Astrocyte (in vitro differentiated cells and primary cell): ENCODE measurements at regions not wholly inside any gene's neighbourhood (a gene's known extent, or its start where the extent isn't known, plus 50 kb on each side); places are given as distances from the start of the nearest gene placed in this dataset.

Experiments used
- DNase-seq: peaks from one replicate; pipeline ENCODE4 v3.0.0-alpha.2; 2010; ENCODE audit warnings: low read depth
- FAIRE-seq: peaks from 2 replicates; lab custom pipeline; 2011; peaks lifted over from hg19 to GRCh38; lab: Jason Lieb, UNC
- H2AFZ ChIP-seq: 2 replicates; pipeline ENCODE4 v1.6.0; 2012; ENCODE audit warnings: low read depth, low read length, inconsistent platforms
- H3K27ac ChIP-seq: 2 replicates; pipeline ENCODE4 v1.5.1; 2011; ENCODE audit warnings: low read depth, low read length, inconsistent platforms
- H3K27me3 ChIP-seq: 2 replicates; pipeline ENCODE4 v1.6.0; 2011; ENCODE audit warnings: low read length, inconsistent platforms; ENCODE audit not compliant: insufficient read depth
- H3K36me3 ChIP-seq: 2 replicates; pipeline ENCODE4 v1.5.1; 2011; ENCODE audit warnings: low read length, inconsistent platforms; ENCODE audit not compliant: insufficient read depth
- H3K4me1 ChIP-seq: 2 replicates; pipeline ENCODE4 v1.5.1; 2011; ENCODE audit warnings: low read length, inconsistent platforms; ENCODE audit not compliant: insufficient read depth
- H3K4me2 ChIP-seq: 2 replicates; pipeline ENCODE4 v1.6.0; 2012; ENCODE audit warnings: low read length, inconsistent platforms
- H3K4me3 ChIP-seq: 2 replicates; pipeline ENCODE4 v1.5.1; 2011; ENCODE audit warnings: low read depth, mild to moderate bottlenecking, low read length, inconsistent platforms; ENCODE audit not compliant: insufficient read depth
- H3K79me2 ChIP-seq: 2 replicates; pipeline ENCODE4 v1.6.0; 2012; ENCODE audit warnings: mild to moderate bottlenecking, low read length, inconsistent platforms; ENCODE audit not compliant: insufficient read depth
- H3K9ac ChIP-seq: 2 replicates; pipeline ENCODE4 v1.6.0; 2012; ENCODE audit warnings: mild to moderate bottlenecking, low read length, inconsistent platforms
- H3K9me3 ChIP-seq: 2 replicates; pipeline ENCODE4 v1.5.1; 2012; ENCODE audit warnings: low read depth, mild to moderate bottlenecking, low read length, inconsistent platforms; ENCODE audit not compliant: insufficient read depth
- H4K20me1 ChIP-seq: 2 replicates; pipeline ENCODE4 v1.6.0; 2012; ENCODE audit warnings: low read length, inconsistent platforms; ENCODE audit not compliant: insufficient read depth
- H3K27ac Mint-ChIP-seq: one replicate; pipeline ENCODE4 v1.8.0; 2021; ENCODE audit warnings: mild to moderate bottlenecking, mixed read lengths; ENCODE audit not compliant: unreplicated experiment
- H3K27me3 Mint-ChIP-seq: one replicate; pipeline ENCODE4 v1.8.0; 2021; ENCODE audit warnings: low read depth, mixed read lengths; ENCODE audit not compliant: unreplicated experiment
- H3K36me3 Mint-ChIP-seq: one replicate; pipeline ENCODE4 v1.8.0; 2021; ENCODE audit warnings: low read depth, mixed read lengths; ENCODE audit not compliant: unreplicated experiment
- H3K4me1 Mint-ChIP-seq: one replicate; pipeline ENCODE4 v1.8.0; 2021; ENCODE audit warnings: low read depth, mixed read lengths; ENCODE audit not compliant: unreplicated experiment
- H3K4me3 Mint-ChIP-seq: one replicate; pipeline ENCODE4 v1.8.0; 2021; ENCODE audit warnings: mild to moderate bottlenecking, moderate library complexity, mixed read lengths; ENCODE audit not compliant: unreplicated experiment
- H3K9me3 Mint-ChIP-seq: one replicate; pipeline ENCODE4 v1.8.0; 2021; ENCODE audit warnings: mild to moderate bottlenecking, mixed read lengths; ENCODE audit not compliant: unreplicated experiment
- EZH2 ChIP-seq: IDR thresholded peaks from 2 replicates; pipeline ENCODE4 v1.6.1; 2012; ENCODE audit warnings: mild to moderate bottlenecking, low read length, inconsistent platforms; ENCODE audit not compliant: insufficient read depth
- TF ChIP-seq, protein P1 (sequence below): IDR thresholded peaks from 2 replicates; pipeline ENCODE4 v1.5.1; 2011; ENCODE audit warnings: low read depth, mild to moderate bottlenecking, inconsistent platforms, low read length, moderate library complexity; ENCODE audit not compliant: insufficient read depth

DNA sequence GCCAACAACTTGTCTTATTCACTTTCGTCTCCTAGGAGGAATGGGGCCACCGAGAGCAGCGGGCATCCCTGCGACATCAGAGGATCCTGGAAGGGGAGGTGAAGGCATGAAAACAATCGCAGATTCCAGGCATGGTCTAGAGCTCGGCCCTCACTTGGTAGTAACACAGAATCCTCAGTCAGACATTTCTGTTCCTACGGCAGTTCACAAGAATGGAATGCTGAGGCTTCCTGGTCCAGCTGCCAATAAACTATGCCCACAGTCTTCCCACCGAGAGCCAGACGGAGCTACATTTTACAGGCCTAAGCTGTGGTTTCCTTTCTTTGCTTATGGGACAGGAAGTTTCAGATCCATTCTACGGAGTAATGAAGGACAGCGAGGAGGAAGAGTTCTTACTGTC is 75.8 kb downstream of the OR13A1 start:
- TF ChIP-seq, protein P1, sequence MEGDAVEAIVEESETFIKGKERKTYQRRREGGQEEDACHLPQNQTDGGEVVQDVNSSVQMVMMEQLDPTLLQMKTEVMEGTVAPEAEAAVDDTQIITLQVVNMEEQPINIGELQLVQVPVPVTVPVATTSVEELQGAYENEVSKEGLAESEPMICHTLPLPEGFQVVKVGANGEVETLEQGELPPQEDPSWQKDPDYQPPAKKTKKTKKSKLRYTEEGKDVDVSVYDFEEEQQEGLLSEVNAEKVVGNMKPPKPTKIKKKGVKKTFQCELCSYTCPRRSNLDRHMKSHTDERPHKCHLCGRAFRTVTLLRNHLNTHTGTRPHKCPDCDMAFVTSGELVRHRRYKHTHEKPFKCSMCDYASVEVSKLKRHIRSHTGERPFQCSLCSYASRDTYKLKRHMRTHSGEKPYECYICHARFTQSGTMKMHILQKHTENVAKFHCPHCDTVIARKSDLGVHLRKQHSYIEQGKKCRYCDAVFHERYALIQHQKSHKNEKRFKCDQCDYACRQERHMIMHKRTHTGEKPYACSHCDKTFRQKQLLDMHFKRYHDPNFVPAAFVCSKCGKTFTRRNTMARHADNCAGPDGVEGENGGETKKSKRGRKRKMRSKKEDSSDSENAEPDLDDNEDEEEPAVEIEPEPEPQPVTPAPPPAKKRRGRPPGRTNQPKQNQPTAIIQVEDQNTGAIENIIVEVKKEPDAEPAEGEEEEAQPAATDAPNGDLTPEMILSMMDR, result no peak
- TF ChIP-seq EZH2, result no peak
- Histone ChIP-seq H3K27ac (no peak overlapping the region), H3K79me2 (no peaks in the 10 kb centered on the region), H3K4me3 (no peak overlapping the region), H4K20me1 (no peaks in the 10 kb centered on the region), H3K9ac (no peak overlapping the region), H3K4me2 (no peak overlapping the region), H3K36me3 (no peaks in the 10 kb centered on the region), H2AFZ (peak overlapping the region; percentile 55), H3K27me3 (peaks cover 2% of the 10 kb centered on the region), H3K4me1 (peaks cover 9% of the 10 kb centered on the region), H3K9me3 (no peaks in the 10 kb centered on the region)
- Mint-ChIP-seq H3K9me3 (no peaks in the 10 kb centered on the region), H3K4me3 (no peak overlapping the region), H3K36me3 (no peaks in the 10 kb centered on the region), H3K4me1 (peaks cover 19% of the 10 kb centered on the region), H3K27me3 (no peaks in the 10 kb centered on the region), H3K27ac (peak overlapping the region; percentile 83)
- peak; percentile 33 for DNase-seq
- FAIRE-seq, result no peak

DNA sequence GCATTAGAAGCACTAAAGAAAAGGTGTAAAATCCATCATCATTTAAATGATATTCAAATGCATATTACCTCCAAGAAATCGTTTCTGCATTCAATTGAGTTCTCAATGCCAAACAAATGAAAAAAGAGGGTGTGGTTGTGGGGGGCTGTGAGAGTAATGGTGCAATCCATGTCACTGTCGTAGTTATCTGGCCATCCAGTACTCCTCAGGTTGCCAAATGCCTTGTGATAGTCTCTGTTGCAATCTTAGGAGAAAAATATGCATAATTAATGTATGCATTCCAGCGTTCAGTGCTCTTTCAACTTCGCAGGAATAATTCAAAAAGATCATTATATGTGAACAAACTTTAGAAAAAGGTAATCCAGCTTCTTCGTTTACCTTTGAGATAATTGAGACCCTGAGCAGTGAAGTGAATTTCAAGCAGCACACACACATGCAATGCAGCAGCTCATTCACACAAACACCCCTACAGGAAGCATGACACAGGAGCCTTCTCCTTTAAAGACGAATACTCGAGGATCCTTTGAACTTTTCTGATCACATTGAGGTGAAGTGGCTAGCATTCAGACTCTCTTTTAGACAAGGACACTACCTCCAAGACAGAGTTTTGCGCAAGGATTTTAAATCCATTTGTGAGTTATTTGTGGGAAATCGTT is 73.4 kb downstream of the OR13A1 start:
- Histone ChIP-seq H3K79me2 (no peaks in the 10 kb centered on the region), H3K9ac (no peak overlapping the region), H3K4me3 (no peak overlapping the region), H2AFZ (no peak overlapping the region), H3K4me2 (no peak overlapping the region), H3K4me1 (peaks cover 3% of the 10 kb centered on the region), H3K36me3 (no peaks in the 10 kb centered on the region), H4K20me1 (no peaks in the 10 kb centered on the region), H3K27me3 (peaks cover 7% of the 10 kb centered on the region), H3K9me3 (no peaks in the 10 kb centered on the region), H3K27ac (no peak overlapping the region)
- H3K9me3 Mint-ChIP-seq, result no peaks in the 10 kb centered on the region
- H3K4me3 Mint-ChIP-seq, result no peak overlapping the region
- H3K4me1 Mint-ChIP-seq, result peaks cover 13% of the 10 kb centered on the region
- no peaks in the 10 kb centered on the region for H3K36me3 Mint-ChIP-seq
- DNase-seq, result no peak
- H3K27ac Mint-ChIP-seq, result no peak overlapping the region
- TF ChIP-seq, protein P1, result no peak
- TF ChIP-seq EZH2, result no peak
- H3K27me3 Mint-ChIP-seq, result no peaks in the 10 kb centered on the region
- no peak for FAIRE-seq

DNA sequence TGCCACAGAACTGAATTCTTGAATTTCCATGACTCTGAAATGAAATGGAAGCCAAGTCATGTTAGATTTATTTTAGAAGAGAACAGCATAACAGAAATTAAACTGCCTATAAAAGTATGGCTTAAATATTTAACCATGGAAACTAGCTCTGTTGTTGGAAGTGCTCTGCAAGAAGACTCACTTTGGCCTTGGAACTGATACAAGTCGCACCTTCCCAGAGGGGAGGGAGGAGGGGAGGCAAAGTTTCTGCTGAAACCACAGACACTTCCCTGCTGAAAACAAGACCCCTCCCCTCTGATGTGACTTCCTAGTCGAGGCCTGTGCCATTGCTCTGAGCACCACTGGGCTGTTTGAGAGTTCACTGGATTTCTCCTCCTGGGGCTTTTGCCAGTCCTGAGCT is 72.1 kb downstream of the OR13A1 start:
- FAIRE-seq (no peak), DNase-seq (no peak)
- TF ChIP-seq, protein P1, result no peak
- no peak for TF ChIP-seq EZH2
- Histone ChIP-seq H3K79me2 (no peaks in the 10 kb centered on the region), H3K36me3 (no peaks in the 10 kb centered on the region), H2AFZ (no peak overlapping the region), H4K20me1 (no peaks in the 10 kb centered on the region), H3K4me3 (no peak overlapping the region), H3K27ac (no peak overlapping the region), H3K9ac (no peak overlapping the region), H3K27me3 (peaks cover 7% of the 10 kb centered on the region), H3K4me2 (no peak overlapping the region), H3K9me3 (no peaks in the 10 kb centered on the region), H3K4me1 (peaks cover 3% of the 10 kb centered on the region)
- no peaks in the 10 kb centered on the region for H3K36me3 Mint-ChIP-seq
- peaks cover 6% of the 10 kb centered on the region for H3K27me3 Mint-ChIP-seq
- peaks cover 13% of the 10 kb centered on the region for H3K4me1 Mint-ChIP-seq
- no peak overlapping the region for H3K27ac Mint-ChIP-seq
- no peaks in the 10 kb centered on the region for H3K9me3 Mint-ChIP-seq
- no peak overlapping the region for H3K4me3 Mint-ChIP-seq
